ENCODE measurements at regions not wholly inside any gene's neighbourhood (a gene's known extent, or its start where the extent isn't known, plus 50 kb on each side); places are given as distances from the start of the nearest gene placed in this dataset.
"Not testable (repeated sequence)": the region's sequence is repeated elsewhere in the genome, so short reads cannot be mapped to it uniquely, and the experiment has no call there.

GRCh38 chr5:36390640-36391039 is 88.9 kb upstream of the RANBP3L start:
- DNase-seq (ENCODE audit: low spot score) = no peak

GRCh38 chr5:36392186-36392585 is 90.5 kb upstream of the RANBP3L start:
- no peak for DNase-seq (ENCODE audit: low spot score)

GRCh38 chr5:36392818-36393217 is 91.1 kb upstream of the RANBP3L start:
- DNase-seq (ENCODE audit: low spot score) = no peak

GRCh38 chr5:36393656-36394428 is 92.1 kb upstream of the RANBP3L start:
- DNase-seq (ENCODE audit: low spot score) = peak; percentile 8

GRCh38 chr5:36395260-36395659 is 93.6 kb upstream of the RANBP3L start:
- no peak for DNase-seq (ENCODE audit: low spot score)

- not testable (repeated sequence) for DNase-seq (ENCODE audit: low spot score)
Observed at GRCh38 chr5:36395947-36396346, 94.2 kb upstream of the RANBP3L start.

GRCh38 chr5:36396640-36397039 is 94.9 kb upstream of the RANBP3L start:
- no peak for DNase-seq (ENCODE audit: low spot score)

- peak; percentile 43 for DNase-seq (ENCODE audit: low spot score)
Observed at GRCh38 chr5:36397901-36398536, 96.3 kb upstream of the RANBP3L start.

GRCh38 chr5:36402512-36402906 is 100.8 kb upstream of the RANBP3L start:
- no peak for DNase-seq (ENCODE audit: low spot score)

- DNase-seq (ENCODE audit: low spot score) = no peak
Observed at GRCh38 chr5:36403632-36404311, 102.1 kb upstream of the RANBP3L start.

- no peak for DNase-seq (ENCODE audit: low spot score)
Observed at GRCh38 chr5:36406023-36406422, 104.3 kb upstream of the RANBP3L start.

- DNase-seq (ENCODE audit: low spot score) = no peak
Observed at GRCh38 chr5:36407396-36407795, 105.7 kb upstream of the RANBP3L start.

- DNase-seq (ENCODE audit: low spot score) = not testable (repeated sequence)
Observed at GRCh38 chr5:36409711-36410110, 108.0 kb upstream of the RANBP3L start.

- not testable (repeated sequence) for DNase-seq (ENCODE audit: low spot score)
Observed at GRCh38 chr5:36410672-36411071, 109.0 kb upstream of the RANBP3L start.

- DNase-seq (ENCODE audit: low spot score) = peak; percentile 69
Observed at GRCh38 chr5:36414869-36415282, 113.2 kb upstream of the RANBP3L start.

- DNase-seq (ENCODE audit: low spot score) = no peak
Observed at GRCh38 chr5:36416605-36417004, 114.9 kb upstream of the RANBP3L start.

GRCh38 chr5:36417221-36417620 is 115.5 kb upstream of the RANBP3L start:
- peak; percentile 45 for DNase-seq (ENCODE audit: low spot score)

- DNase-seq (ENCODE audit: low spot score) = no peak
Observed at GRCh38 chr5:36417668-36418067, 116.0 kb upstream of the RANBP3L start.

GRCh38 chr5:36418152-36418979 is 116.7 kb upstream of the RANBP3L start:
- DNase-seq (ENCODE audit: low spot score) = no peak

- DNase-seq (ENCODE audit: low spot score) = no peak
Observed at GRCh38 chr5:36421256-36421655, 119.6 kb upstream of the RANBP3L start.

- peak; percentile 53 for DNase-seq (ENCODE audit: low spot score)
Observed at GRCh38 chr5:36422952-36423351, 121.2 kb upstream of the RANBP3L start.
